Fibroblast of peridontal ligament (primary cell): ENCODE measurements at regions not wholly inside any gene's neighbourhood (a gene's known extent, or its start where the extent isn't known, plus 50 kb on each side); places are given as distances from the start of the nearest gene placed in this dataset.

Experiments
- DNase-seq: peaks from one replicate; pipeline ENCODE4 v3.0.0-alpha.2; 2010; ENCODE audit errors: extremely low read depth

DNA sequence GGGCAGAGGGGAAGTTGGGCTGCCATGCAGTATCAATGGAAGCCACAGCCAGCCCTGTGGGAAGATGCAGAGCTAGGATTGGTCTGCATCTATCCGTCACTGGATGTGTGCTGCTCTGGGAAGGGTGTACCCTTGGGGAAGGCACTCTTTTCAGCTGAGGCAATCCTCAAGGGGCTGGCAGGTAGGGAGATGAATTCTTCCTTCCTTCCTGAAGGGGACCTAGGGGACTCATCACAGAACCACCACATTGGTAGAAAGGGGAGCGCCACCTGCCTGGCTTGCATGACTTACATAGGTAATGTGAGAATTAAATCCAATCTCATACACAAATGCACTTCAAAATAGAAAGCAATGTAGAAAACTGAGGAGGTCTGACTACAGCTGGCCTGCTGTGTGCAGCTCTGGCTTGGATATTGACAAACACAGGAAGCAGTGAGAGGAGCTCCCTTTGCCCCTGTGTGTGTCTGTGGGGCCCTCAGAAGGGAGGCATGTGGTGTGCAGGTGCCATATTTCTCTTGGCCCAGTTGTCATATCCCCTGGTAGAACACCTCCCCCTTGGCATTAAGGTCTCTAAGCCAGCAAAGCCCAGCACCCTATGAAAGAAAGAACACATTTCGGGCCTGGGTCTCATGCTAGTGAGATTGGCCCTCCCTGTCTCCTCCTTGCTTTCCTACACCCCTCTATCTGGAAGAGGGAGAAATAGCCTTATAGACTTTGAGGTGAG lies 260.3 kb upstream of the MOCS1 start:
- DNase-seq: no peak

DNA sequence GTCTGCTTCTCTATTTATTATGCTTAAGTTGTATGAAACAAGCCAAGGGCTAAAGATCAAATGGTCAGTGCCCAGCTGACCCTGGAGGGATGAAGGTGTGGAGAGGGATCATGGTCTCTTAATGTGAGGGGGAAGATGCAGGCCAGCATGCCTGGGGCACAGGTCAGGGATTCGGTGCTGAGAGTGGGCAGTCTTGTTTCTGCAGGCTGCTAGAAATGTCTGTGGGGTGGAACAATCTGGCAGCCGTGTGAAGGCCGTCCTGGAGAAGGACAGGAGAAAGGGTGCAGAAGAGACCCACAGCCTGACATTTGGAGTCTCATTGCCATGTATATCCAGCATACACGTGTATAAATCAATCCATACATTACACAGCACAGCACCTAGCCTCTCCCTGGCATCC lies 258.3 kb upstream of the MOCS1 start:
- no peak for DNase-seq

DNA sequence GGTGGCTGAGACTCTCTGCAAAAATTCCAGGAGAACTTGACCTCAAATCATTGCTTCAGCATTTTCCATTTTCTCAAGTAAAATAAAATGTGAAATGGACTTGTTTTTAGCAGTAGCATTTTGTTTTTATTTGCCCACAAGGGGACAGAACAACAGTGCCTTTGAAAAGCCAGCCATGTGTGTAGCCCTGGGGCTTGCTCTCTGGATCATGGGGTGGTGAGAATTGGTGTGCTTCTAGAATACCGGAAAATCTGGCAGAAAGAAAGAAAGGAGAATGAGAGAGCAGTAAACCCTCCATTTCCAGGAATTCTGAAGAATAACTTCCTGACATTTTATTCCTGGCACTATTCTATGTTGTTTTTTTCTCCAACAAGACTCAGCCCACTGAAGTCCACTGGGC lies 254.7 kb upstream of the MOCS1 start:
- DNase-seq: no peak

DNA sequence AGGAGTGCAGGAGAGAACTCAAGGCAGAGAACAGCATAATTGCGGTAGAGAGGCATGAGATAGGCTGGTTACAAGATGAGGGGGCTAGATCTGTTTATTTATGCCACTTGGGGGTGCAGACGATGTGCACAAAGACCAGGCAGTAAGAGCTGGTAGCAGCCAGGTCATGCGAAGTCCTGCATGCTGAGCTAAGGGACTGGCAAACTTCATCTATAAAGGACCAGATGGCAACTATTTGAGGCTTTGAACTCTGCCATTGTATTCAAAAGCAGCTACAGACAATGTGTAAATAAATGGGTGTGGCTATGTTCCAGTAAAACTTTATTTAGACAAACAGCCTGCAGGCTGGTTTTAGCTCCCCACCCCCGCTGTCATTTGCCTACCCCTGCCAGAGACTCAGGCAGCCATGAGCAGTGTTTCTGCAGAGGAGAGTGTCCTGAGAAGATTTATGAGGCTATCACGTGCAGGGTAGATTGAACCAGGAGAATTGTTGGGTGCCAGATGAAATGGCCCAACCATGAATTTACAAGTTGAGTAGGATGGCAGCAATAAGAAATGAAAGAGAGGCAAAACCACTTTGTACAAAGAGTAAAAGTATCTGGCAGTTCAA lies 253.4 kb upstream of the MOCS1 start:
- DNase-seq: no peak

DNA sequence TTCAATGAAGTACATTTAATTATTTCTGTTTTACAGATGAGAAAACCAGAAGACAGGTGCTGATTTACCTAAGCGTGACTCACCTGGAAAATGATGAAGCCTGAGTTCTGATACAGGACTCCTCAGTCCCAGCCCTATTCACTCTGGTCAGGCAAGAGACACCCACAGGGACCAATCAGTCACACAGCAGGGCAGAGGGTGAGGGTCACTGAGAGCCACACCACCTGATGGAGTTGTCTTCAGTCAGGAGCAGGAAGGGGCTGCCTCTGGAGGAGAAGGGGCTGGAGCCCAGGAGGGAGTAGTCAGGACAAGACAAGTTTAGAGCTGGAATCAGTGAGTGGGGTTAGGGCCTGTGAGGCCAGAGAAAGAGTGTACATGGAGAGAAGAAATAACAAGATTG lies 251.2 kb upstream of the MOCS1 start:
- DNase-seq: no peak

DNA sequence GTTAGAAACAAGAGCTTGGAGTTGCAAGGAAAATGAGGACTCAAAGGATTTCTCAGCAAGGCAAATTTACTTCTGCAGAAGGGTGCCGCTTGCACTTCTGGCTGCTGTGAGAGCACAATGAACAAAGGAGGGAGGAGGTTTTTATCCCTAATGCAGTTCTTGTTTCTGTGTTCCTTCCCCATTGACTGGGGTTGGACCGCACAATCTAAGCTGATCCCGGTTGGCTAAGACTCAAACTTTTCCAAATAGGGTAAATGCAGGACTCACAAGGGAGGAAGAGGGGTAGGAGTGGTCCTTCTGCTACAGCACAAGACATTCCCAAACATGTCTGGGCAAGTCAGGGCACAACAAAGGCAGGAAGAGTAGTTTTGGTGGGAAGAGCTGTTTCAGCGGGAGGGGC lies 249.6 kb upstream of the MOCS1 start:
- DNase-seq: no peak

DNA sequence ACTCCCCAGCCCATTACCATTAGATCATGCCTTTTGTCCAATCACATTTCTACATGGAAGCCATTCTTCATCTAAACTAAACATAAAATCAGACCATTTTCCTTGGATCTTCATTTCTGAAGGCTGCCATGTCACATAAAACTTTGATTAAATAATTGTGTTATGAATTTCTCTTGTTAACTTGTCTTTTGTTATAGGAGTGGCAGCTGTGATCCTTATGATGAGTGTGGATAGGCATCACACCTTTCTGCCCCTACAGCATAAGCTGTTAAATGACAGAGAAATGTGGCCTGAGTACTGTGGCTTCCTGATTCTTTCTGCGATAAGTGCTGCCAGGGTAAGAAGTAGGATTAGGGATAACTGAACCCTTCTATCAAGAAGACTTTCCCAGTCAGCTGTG lies 247.1 kb upstream of the MOCS1 start:
- no peak for DNase-seq

DNA sequence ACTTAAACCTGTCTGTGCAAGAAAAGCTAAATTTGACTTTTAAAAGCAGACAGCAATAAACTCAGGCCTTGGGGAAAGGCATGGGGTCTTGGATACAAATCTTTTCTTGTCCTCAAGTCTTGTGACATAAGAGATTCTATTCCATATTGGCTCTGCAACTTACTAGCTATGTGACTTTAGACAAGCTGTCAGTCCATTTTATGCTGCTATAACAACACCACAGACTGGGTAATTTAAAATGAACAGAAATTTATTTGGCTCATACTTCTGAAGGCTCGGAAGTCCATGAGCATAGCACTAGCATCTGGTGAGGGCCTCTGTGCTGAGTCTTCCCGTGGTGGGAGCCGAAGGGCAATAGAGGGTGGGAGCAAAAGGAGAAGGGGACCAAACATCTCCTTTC lies 246.0 kb upstream of the MOCS1 start:
- DNase-seq: no peak

DNA sequence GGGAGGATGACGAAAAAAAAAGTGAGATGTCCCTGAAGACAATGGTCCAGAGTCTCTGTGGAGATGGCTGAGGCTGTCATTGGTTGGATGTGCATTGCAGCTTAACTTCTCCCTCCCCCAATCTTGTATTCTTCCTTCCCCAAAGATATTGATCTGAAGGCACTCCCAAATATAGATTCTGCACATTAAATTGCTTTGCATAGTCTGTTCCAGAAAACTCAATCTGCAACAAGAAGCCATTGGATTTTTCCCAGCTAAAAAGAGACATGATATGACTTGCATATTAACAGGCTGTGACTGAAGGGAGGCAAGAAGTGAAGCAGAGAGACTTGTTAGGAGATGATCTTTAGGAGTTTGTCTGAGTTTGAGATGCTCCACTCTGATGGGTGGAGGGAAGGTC lies 245.2 kb upstream of the MOCS1 start:
- no peak for DNase-seq

DNA sequence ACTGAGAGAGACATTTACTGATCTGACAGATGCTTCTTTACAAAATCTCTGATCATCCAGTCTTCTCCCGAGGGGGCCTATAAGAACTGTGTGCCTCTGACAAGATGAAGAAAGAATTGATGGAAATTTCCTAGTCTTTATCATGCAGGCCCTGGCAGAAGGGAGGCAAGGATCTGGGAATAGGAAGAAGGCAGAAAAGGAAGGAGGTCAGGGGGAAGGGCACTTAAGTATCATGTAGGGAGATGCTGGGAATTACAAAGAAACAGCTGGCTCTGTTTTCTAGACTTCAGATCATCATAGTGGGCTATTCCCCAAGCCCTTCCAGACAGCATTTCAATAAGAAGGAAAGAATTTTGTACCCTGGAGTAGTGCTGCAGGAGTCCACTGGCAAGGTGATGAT lies 243.3 kb upstream of the MOCS1 start:
- no peak for DNase-seq

DNA sequence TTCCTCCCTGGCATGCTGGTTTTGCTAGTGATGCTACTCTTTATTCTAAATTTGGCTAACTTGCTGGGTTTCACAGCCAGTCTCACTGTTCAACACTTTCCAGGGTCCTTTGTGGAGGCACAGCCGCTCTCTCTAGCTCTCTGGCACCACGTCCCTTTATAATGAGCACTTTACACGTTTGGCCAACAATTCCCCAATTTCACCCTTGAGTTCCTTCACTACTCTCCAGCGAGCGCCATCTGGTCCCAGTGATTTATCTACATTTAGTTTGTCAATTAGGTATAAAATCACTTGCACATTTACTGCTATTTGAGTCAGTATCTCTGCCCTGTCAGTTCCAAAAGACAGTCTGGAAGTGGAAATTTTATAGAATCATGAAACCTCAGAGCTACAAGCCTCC lies 241.9 kb upstream of the MOCS1 start:
- DNase-seq: no peak

DNA sequence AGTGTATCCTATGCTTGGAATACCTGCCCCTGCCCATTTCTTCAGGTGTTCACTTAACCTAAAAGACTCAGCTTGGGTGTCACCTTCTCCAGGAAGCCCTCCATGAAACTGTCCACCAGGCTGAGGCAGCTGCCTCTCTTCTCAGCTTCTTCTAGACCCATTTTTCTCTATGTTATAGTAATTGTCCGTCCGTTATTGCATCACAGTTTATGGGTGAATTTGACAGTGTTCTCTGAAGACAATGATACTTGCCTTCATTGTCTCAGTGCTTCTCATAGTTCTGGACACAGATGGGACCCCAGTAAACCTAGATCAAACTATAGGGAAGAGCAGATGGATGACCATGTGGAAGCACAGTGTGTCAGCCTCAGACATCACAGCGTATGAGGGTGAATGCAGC lies 238.0 kb upstream of the MOCS1 start:
- DNase-seq: no peak

DNA sequence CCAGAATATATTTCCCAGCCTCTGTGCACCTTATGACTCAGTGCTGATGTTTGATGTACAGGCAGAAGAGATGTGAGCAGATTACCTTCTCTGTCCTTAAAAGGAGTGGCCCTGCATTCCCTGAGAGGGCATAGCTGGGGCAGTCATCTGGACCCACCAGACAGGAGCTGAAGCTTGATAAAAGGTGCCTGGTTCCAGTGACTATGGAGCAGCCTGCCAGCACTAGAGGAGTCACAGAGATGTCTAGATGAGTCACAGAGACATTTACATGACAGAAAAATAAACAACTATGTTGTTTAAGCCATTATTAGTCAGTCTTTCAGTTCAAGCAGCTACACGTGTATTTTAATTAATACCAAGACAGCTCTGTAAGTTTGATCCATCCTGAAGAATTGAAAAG lies 237.1 kb upstream of the MOCS1 start:
- no peak for DNase-seq

DNA sequence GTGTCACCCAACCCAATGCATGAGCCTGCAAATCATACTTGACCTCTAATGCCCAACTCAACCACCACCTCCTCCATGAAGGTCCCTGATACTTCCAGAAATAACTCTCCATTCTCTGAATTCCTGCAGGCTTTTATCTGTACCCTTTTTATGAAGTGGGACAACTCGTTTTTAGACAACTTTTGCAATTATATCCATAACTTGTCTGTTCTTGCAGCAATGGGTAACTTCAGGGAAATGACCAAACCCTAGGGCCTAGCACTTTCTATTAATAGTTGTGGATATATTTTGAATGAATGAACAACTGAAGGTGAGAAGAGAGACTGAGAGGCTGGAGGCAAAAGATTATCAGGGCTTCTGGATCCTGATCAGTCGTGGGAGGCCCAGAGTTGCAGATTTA lies 236.6 kb upstream of the MOCS1 start:
- DNase-seq: no peak

DNA sequence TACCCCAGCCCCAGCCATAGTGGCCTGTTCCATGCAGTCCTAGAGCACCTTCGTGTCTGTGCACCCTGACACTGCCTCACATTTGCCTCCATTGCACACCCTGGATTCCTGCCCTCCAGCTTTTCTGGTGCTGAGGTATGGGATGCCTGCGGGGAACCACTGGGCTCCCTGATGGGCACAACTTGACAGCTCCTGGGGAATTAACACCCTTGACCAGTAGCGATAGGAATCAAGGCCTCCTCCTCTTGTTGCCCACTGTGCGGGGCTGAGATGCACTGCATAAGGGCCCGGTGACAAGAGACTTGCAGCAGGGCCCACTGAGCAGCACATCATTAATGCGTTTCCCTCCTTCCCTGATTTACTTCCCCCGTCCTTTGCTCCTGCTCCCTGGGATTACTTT lies 235.6 kb upstream of the MOCS1 start:
- no peak for DNase-seq

DNA sequence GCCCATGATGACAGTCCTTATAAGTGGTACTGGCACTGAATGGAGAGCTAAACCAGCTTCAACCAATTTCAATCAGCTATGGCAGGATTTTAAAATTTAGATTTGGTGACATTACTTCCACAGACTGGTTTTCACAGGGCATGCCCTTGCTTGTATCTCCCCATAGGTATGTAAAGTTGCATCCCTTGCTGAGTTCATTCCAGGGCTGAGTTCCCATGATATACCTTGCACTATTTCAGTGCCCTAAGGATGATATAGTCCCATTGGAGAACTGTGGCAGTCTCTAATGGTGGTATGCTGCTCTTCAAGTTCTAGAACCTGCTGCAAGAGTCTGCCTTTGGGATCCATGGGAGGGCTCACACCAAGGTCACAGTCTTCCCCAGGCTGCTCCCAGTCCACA lies 232.7 kb upstream of the MOCS1 start:
- no peak for DNase-seq

DNA sequence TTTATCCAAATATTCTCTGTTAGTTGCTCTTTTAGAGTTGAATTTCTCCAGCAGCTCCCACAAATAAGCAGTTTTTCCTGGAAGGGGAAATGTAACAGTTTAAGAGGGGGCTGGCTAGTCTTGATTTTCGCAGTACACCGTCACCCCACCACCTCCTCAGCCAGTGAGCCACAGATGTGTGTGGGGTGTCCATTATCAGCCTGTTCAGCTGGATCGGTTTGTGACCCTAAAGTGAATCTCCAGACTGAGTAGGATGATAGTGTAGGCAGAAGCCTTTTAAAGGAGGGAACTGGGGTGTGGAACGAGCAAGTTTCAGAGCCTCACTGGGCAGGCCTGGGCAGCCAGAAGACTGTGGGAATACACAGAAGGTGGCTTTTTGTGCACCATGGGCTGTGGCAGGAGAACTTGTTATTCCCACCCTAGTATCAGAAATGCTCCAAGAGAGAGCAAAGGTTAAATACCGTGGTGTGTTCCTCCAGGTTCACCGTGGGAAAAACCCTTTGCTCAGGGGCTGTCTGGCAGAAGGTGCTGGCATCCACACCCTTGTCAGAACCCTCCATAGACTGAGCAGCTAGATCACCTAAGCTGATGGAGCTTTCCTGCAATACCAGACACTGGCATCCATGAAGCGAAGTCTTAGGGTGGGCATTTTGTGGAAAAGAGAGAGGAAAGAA lies 230.9 kb upstream of the MOCS1 start:
- no peak for DNase-seq

DNA sequence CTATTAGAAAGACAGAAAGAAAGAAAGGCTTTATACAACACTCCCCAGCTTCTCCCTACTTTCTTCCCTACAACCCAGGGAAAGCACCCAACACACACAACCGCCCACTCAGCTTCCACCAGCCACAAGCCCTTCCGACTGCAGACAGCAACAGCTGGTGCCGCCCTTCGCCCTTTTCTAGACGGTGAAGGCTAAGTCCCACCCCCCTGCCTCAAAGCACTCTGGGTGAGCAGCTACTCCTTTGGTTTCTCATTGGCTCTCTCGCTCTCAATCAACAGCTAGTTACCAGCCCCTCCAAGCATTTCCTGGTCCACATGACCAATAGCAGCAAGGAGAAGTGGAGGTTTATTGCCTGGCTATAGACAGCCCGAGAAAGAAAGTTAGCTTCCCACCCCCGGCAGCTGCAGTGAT lies 230.1 kb upstream of the MOCS1 start:
- peak; percentile 36 for DNase-seq

DNA sequence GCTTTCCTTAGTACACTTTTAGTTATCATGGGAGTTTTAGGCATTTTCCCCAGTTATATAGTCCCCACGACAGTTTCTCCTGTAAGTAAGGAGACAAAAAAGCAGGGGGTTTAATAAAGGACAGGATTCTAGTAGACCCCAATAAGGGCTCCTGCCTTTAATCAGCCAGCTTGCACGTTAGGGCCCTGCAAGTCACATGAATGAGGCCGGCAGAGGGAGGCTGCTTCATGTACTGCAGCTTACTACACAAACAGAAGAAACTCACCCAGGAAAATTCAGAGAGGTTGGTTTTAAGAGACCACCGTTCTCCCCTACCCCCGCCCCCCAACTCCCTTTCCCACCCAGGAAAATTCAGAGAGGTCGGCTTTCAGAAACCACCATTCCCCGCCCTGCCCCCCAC lies 229.7 kb upstream of the MOCS1 start:
- DNase-seq: no peak

DNA sequence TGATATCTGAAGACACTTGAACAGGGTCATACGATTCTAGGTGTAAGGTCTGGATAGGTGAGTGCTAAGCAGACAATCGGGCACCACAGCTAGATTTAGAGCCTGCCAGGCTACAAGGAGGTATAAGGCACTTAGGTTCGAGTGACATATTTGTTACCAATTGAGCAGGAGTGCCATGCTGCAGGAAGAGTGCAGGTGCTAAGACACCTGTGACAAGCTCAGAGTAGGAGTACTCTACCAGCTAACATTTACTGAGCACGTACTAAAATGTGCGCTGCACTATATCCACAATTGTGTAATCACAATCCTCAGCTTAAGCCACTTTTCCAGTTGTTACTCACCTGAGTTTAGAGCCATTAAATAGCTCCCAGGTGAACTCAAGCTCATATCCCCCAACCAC lies 227.8 kb upstream of the MOCS1 start:
- no peak for DNase-seq

DNA sequence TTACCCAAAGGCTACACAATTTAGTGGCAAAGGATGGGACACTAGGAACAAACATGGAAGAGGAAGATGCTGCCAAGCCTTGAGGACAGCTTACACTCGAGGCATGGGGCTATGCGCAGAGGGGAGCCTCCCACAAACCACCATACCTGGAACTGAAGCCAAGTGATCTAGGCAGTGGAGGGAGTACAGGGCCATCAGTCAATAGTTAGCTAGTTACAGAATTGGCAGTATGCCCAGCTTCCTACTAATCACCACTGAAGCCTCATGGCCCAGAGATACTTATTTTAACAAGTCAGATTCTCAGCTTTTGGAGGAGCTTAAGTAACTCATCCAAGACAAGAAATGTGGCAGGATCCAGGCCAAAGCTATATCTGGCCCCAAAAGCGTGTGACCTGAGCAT lies 226.6 kb upstream of the MOCS1 start:
- DNase-seq: no peak

DNA sequence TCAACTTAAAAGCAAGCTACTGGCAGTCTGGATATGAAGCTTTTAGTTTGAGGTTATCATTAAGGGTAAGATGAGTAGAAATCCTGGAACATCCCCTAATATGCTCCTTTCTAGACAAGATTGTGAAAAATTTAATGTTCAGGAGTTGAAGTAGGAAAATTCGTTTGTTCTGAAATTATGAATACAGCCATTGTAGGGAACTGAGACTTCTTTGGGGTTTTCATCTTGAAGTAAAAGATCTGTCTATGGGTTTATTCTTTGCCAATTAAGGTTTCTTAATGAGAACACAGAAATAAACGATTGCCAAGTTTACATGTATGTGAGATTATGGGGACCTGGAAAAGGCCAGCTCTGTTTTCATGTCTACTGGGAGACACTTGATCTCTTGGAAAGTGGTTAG lies 225.6 kb upstream of the MOCS1 start:
- no peak for DNase-seq

DNA sequence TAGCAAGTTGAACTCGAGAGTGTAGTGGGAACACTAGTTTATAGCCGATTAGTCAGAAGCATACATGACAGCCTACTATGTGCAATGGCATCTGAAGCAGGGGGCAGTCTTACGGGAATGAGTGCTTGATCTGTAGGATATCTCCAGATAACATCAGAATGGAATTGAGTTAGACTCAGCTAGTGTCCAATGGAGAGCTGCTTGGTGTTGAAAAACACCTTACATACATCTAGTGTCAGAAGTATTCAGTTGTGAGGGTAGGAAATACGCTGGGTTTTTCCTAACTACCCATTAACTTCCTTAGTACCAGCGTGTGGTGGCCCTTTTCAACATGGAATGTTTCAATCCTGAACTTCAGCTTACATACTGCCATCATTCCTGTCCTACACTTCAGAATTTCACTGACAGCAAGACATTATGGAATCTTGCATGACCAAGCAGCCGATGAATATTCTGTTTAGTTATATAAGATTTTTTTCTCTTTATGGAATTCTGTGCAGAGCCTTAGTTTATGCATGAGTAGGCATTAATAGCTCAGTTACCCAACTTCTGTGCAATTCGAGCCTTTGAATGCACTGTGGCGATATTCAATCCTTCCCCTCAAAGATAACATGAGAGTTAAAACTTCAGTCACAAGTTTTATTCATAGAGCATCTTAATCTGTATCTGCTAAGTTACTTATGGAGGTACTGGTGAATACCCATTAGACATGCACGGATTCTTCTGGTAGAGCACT lies 218.6 kb upstream of the MOCS1 start:
- no peak for DNase-seq
